T-helper 2 cell (primary cell): ENCODE measurements at regions not wholly inside any gene's neighbourhood (a gene's known extent, or its start where the extent isn't known, plus 50 kb on each side); places are given as distances from the start of the nearest gene placed in this dataset.
"Not testable (repeated sequence)": the region's sequence is repeated elsewhere in the genome, so short reads cannot be mapped to it uniquely, and the experiment has no call there.

Experiments
- DNase-seq, 5 experiments: peaks; one replicate each; pipeline versions ENCODE4 v3.0.0 to v3.0.0-alpha.2; 2012 to 2022

DNA sequence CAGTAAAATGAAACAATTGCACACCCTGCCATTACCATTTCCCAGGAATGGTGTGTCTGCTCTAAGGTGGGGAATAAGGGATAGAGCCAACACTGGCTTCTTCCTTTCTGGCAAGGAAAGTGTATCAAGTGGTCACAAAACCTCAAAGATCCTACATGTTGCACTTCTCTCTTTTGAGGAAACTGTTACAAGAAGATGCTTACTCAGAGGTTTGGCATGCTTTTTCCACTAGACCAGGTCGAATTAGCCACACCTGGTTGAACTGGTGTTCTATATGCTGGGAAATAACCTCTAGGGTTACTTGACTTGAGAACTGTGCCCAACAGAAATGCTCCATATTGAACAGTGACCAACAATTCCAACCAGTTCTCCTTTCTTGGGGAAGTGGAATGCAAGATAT, 102.9 kb downstream of the LRRN1 start:
- DNase-seq = no peak

DNA sequence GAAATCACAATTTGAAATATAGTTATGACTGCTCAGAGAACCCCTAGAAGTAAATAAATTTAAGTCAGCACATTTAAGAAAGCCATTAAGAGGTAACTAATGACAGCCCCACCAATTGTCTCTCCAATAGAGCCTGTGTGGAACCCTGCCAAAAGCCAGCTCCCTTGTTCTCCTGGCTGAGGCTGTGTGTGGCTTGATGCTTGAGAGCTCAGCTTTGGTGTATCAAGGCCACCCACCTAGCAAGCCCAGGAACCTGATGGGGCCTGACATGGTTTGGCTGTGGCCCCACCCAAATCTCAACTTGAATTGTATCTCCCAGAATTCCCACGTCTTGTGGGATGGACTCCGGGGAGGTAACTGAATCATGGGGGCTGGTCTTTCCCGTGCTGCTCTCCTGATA, 106.9 kb downstream of the LRRN1 start:
- no peak for DNase-seq

DNA sequence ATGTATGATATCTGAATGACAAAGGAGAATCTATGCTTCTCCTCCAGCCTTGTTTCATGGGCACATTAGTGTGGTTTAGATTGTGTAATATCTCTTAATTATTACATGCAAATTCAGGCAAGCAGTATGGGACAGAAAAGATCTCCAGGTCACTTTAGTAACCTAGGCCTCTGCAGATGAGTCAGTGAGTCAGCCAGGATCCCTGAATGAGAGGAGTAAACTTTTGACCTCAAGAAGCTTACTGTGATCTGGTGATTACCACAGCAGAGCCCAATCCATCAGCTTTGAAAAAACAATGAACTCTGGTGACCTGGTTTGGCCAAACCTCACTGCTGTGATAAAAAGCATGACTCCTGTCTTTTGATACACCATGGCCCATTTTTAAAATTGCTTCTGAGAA, 107.8 kb downstream of the LRRN1 start:
- no peak for DNase-seq

DNA sequence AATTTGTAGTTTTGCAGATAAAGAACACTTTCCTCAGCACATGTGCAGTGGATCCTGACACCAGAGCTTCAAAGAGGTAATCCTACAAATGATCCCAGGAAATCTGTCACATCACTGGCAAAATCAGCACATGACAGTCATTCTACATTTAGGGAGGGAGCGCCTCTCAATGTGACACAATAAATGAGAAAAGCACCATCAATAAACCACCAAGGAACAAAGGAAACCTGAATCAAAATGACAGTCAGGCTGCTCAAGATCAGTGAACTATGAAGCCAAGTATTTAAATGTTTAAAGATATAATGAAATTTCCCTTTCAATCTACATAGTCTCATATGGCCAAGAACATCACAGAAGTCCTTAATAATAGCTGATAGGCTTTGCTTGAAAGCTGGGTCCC, 119.5 kb downstream of the LRRN1 start:
- DNase-seq = no peak

DNA sequence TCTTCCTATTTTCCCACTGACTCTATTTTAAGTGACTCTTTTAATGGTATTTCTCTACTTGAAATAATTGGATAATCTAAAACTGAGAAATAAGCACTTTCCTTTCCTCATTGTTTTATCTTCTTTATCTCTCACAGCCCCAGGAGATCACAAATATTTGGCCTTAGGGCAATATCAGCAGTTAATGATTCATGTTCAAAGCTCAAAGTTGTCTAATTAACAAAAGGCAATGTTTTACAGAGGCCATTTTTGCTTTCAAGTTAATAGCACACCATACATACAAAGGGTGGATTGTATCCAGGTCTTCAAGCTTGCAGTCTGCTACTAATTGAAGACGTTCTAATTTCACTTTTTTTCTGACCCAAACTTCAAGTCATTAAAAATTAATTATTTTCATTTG, 120.1 kb downstream of the LRRN1 start:
- DNase-seq = no peak

DNA sequence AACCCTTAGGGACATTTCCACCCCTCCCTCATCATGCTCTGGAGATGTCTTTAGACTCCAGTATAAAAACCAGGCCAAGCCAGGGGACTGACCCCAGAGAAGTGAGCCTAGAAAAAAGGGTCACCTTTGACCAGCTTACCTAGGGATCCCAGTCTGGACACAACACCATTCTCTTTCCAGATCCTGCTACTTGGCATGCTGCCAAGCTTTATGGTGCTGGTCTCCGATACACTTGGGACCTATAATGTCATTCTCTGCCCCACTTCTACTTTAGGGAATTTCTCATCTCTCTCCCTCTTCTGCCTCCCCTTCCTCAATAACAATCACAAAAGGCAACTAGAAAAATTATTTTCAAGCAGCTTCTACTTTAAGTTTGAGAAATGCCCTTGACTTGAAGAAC, 124.4 kb downstream of the LRRN1 start:
- DNase-seq = no peak

DNA sequence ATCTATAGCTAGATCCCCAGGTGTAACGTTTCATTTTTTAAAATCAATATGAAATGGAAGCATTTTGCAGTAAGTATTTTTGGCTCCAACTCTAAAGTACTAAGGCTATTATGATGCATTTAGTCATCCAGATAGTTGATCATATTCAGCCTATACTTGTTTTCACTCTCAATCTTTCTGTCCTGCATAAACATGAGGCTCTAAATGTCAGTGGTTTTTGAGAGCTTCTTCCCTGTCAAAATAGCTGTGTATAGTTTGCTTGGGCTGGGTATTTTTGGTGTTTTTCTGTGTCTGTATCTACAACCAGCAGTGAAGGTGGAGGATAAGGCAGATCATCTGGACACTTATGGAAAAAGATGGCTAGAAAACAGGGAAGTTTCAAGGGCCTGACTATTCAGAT, 128.0 kb downstream of the LRRN1 start:
- no peak for DNase-seq

DNA sequence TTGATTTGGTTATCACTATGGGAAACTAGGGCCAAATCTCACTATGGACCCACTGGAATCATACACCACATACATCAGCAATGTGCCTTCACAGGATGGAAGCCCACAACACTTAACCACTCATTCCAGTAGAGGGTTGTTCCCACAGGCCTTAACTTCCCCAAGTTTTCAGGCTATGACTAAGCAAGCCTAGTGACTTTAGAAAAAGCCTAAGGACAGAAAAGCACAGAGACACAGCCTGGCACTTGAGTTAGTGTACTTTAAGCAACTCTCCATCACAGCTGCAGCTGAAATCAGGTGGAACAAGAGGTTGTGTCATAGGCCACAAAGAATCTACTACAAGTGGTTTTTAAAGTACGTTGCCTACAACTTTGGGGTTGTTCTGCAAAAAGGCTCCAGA, 128.7 kb downstream of the LRRN1 start:
- no peak for DNase-seq

DNA sequence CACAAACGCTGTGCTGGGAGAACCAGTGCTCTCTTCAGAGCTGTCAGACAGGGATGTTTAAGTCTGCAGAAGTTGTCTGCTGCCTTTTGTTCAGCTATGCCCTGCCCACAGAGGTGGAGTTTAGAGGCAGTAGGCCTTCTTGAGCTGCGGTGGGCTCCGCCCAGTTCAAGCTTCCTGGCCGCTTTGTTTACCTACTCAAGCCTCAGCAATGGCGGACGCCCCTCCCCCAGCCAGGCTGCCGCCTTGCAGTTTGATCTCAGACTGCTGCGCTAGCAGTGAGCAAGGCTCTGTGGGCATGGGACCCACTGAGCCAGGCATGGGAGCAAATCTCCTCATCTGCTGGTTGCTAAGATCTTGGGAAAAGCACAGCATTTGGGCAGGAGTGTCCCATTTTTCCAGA, 142.1 kb downstream of the LRRN1 start:
- not testable (repeated sequence) for DNase-seq

DNA sequence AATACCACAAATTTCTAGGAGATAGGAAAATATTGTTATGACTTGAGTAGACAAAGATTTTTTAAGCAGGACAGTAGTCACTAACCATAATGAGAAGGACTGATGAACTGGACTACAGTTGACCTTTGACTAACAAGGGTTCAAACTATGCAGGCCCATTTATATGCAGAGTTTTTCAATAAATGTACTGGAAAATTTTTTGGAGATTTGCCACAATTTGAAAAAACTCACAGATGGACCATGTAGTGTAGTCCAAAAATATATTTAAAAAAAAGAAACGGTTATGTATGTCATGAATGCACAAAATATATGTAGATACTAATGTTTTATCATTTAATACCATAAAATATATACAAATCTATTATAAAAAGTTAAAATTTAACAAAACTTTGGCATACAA, 151.8 kb downstream of the LRRN1 start:
- DNase-seq = no peak

DNA sequence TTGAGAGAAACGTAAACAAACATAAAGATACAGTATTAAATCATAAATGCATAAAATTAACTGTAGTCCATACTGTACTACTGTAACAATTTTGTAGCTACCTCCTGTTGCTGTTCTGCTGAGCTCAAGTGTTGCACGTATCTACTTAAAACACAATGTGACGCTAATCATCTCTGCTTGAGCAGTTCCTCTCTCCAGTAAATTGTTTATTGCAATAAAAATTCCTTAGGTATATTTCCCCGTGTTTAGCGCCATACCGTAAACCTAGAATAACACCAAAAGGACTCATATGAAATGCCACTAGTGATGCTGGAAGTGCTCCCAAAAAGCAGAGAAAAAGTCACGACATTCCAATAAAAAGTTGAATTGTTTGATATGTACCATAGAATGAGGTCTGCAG, 152.3 kb downstream of the LRRN1 start:
- no peak for DNase-seq

DNA sequence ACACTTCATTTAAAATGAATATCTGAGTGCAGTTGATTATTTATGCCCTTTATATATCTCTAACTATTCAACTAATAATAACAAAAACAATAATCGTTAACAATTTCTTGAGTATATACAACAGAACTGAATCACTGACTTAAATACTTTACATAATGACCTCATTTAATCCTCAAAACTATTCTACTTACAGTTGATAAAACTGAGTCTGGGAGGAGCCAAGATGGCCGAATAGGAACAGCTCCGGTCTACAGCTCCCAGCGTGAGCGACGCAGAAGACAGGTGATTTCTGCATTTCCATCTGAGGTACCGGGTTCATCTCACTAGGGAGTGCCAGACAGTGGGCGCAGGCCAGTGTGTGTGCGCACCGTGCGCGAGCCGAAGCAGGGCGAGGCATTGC, 163.6 kb downstream of the LRRN1 start:
- DNase-seq = not testable (repeated sequence)

DNA sequence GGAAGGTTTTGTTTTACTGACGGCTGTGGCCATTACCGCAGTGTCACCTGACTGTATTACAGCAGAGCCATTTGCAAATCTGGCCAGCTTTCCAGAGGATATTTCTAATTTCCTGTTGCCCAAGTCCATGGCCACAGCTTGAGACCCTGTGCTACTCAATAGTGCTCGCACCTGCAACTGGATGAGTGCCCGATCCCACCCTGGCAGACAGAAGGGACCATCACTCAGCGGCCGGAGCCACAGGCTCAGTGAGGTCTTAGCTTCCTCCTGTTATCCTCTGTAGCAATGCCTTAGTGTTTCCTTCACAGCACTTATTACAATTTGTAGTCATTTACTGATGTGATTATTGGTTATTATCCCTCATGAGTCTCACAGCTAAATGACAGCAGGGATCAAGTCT, 184.8 kb downstream of the LRRN1 start:
- DNase-seq = no peak

DNA sequence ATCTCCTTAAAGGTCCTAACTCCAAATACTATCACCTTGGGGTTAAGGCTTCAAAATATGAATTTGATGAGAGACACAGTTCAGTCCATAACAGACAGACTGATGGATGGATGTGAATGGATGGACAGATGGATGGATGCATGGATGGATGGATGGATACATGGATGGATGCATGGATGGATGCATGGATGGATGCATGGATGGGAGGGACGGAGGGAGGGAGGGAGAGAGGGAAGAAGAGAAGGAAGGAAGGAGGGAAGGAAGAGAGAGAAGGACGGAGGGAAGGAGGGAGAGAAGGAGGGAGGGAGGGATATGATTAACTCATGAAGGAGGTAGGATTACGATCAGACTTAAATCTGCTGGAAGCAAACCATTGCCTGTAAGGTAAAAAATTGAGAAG, 192.4 kb downstream of the LRRN1 start:
- no peak for DNase-seq

DNA sequence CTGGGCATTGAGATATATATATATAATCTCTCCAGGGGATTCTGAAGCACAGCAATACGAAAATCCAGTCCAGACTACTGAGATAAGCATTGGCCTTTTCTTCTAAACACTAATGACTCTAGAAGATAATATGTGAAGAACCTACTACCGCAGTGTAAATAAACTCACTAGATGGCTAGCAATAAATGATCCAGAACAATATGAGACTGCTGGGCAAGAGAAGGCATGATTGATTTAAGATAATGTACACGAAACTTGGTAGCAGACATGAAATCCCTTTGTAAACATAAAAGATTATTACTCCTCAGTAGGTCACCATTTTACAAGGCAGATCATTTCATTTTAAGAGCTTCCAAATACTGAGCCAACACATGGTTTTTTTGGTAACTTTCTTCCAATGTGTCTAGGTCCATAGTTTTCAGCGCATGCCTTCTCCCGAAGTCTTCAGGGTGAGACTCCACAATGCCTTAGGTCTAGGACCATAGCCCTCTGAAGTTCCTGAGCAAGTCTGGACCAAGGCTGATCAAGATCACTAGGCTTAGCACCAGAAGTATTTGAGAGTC, 193.2 kb downstream of the LRRN1 start:
- no peak for DNase-seq

DNA sequence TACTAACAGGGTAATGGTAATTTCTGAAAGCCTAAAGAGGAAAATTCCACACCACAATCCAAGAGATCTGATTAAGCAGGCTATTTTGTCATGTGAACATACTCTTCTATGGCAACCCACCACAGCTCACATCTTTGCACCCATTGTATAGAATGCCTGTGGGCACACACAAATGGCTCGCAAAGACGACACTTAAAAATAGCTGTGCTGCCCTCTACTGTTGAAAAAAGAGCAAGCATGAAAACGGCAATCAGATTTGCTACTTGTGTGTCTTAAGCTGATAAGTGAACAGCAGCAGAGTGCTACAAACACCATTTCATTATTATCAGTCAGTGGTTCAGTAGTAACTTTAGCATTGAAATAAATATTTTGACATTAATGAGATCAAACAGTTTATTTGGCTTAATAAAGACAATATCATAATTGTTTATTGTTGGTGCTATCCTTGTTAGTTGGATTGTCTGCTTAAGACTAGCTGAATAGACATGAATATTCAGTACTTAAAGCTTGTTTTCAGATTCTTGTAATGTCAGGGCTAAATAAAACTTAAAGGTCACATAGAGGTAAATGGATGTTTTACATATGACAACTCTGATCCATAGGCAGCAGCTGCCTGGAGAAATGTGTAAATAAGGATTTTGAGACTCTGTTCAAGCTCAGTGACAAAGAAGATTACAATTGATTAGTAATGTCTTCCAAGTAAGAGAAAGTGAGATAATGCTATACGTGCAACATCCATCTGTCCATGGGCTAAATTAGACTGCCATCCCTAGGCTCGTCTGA, 199.1 kb downstream of the LRRN1 start:
- DNase-seq = peak in 1 of 5 experiments; percentile 61

DNA sequence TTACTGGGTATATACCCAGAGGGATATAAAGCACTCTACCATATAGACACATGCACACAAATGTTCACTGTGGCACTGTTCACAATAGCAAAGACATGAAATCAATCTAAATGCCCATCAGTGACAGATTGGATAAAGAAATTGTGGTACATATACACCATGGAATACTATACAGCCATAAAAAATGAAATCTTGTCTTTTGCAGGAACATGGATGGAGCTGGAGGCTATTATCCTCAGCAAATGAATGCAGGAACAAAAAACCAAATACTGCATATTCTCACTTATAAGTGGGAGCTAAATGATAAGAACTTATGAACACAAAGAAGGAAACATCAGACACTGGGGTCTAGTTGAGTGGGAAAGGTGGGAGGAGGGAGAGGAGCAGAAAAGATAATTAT, 200.1 kb downstream of the LRRN1 start:
- DNase-seq = not testable (repeated sequence)

DNA sequence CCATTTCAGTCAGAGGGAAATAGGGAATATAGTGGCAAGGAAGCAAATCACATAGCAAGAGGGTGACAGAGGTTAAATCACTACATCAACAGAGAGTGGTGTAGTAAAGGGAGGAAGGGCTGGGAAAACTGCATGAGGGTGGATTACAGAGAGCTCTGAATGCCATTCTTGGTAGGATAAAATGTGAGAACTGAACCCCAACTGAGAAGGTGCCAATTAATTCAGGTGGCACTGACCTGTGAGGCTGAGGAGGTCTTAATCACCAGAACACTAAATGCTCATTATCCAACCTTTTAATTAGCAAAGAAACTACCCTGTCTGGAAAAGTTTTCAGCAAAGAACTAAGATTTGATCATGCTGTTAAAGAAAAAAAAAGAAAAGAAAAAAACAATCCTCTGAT, 202.7 kb downstream of the LRRN1 start:
- DNase-seq = no peak

DNA sequence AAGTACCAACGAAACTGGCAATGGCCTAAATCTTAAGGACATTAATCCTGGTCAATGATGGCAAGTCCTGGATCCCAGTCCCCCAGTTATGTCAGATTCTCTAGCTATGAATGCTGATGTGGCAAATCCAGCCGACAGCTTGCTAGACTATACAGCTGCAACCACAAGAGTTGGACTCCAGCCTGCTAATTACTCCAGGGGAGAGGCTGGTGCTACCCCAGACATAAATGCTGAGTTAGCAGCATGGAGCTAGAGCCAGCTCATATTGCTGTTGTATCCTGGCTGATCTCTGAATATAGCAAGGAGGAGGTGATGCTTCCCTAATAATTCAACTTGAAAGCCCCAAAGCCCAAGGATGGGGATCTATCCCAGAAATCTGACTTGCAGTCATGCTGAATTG, 207.1 kb downstream of the LRRN1 start:
- no peak for DNase-seq

DNA sequence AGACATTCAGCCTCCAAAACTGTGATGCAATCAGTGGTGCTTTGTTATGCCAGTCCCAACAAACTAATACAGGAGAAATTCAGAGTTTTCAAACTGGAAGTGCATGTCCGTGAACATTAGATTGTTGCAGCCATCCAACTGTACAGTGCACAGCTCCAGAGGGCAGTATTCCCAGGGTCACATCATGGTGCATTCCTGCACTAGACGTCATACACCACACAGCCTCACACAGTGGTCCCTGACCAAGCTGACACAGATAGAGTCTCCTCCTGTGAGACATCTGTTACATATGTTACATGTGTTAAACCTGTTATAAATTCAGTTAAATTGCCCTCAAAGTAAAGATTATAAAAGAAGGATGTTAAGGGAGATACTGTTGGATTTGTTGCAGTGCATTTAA, 209.0 kb downstream of the LRRN1 start:
- DNase-seq = no peak

DNA sequence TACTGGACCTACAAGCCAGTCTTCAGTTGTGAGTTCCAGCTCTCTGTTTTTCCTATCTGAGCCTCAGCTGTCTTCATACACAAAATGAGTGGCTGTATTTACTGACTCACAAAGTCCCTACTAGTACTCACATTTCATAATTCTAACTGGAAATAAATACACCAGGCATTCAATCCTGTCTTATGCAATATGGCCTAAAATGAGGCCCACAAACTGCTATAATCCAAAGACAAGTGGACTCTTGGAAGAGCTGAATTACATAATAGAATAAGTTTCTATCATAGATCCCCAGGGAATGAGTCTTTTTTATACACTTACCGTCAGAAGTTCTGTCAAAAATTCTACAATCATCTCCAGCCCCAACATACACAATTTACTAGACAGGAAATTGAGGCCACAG, 211.9 kb downstream of the LRRN1 start:
- DNase-seq = no peak

DNA sequence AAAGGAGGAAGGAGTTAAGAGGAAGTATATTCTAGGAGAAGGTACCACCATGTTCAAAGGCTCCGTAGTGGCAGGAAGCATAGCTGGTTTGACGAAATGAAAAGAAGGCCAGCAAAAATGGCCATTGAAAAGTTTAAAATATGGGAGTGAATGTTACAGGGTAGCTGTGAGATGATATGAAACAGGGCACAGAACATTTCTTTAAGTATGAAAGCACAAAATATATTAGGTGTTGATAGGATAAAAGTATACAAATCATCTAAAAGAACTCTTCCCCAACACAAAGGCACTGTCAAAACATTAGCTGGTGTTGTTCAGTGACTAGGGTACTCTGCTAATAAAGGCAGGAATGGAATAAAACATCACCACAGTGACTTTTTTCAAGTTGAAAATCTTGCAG, 216.2 kb downstream of the LRRN1 start:
- no peak for DNase-seq

DNA sequence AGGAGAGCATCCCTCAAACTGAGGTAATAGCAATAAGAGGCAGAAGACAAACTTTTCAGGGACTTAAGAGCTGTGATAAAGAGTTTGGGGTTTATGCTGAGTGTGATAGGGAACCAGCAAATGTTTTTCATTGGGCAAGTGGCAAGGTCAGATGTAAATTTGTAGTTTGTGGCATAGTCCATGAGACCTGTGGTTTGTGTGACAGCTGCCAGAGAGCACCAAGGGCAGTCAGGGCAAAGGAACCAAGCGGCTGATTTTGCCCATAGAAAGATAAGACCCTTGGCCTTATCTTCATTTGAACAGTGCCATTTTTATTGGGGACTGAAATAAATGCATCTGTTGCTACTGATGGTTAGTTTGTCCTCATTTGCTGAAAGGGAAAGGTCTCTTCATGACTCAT, 220.3 kb downstream of the LRRN1 start:
- DNase-seq = no peak

DNA sequence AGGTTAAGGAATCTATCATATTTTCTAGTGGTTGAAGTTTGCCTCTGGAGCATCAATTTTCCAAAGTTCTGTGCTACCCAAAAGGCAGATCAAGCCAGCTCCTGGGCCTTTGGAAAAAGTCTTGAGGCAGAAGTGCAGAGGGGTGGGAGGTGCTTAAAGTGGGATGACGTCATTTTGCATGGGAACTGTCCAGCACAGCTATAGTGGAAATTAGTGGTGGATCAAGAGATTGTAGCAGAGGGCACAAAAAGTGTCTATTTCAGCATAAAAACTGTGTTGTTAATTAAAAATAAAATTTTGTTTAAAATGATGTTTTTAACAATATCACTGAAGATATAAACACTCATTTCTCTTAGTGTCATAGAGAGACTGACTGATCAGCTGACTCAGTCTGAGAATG, 221.9 kb downstream of the LRRN1 start:
- DNase-seq = peak in 1 of 5 experiments; percentile 4

DNA sequence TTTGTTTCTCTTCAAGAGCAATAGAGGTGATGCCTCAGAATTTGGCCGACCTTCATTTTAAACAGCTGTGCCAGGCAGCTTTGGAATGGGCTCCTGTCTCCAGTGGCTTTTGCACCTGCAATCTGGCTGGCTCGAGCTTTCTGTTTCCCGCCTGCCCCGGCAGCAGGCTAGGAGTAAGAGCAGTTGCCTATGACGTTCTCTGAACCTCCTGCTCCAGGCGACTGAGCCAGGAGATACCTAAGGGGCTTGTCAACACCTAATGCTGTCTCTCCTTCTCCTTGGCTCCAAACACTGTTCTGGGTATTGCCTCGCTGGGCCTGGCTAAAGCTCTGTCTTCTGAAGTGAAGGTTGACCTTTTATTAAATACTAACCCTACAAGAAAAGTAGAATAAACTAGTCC, 229.9 kb downstream of the LRRN1 start:
- DNase-seq = no peak
